H1 (cell line): ENCODE measurements at regions not wholly inside any gene's neighbourhood (a gene's known extent, or its start where the extent isn't known, plus 50 kb on each side); places are given as distances from the start of the nearest gene placed in this dataset.

Experiments
- CTCF ChIA-PET: fragments of 300-600 bp; sonication (Branson Sonifier 250); formaldehyde crosslinking; loops from one replicate; lab custom pipeline; 2021; ENCODE audit not compliant: partially characterized antibody; lab: Charles Lee
- POLR2A ChIA-PET: fragments of 300-600 bp; sonication (Branson Sonifier 250); formaldehyde crosslinking; loops from one replicate; lab custom pipeline; 2021; ENCODE audit warnings: inconsistent platforms; ENCODE audit not compliant: partially characterized antibody; lab: Charles Lee
- DNase-seq, 2 experiments: peaks; one replicate each; pipeline versions ENCODE4 v3.0.0 to v3.0.0-alpha.2; 2010 to 2022; ENCODE audit warnings: low spot score in 2 of 2, low read depth in 1 of 2, mixed read lengths in 1 of 2
- FAIRE-seq: peaks from 2 replicates; lab custom pipeline; 2011; peaks lifted over from hg19 to GRCh38; lab: Jason Lieb, UNC
- H2AFZ ChIP-seq: 2 replicates; pipeline ENCODE4 v1.8.1; 2012; ENCODE audit warnings: low read length, inconsistent platforms
- H2AK5ac ChIP-seq: 2 replicates; pipeline ENCODE4 v1.6.1; 2013; ENCODE audit warnings: low read depth, low read length
- H2BK120ac ChIP-seq: replicated peaks from 2 replicates; pipeline ENCODE3; 2013; ENCODE audit warnings: low read depth, low read length, inconsistent platforms
- H2BK12ac ChIP-seq: 2 replicates; pipeline ENCODE4 v1.6.1; 2013; ENCODE audit warnings: low read depth, low read length
- H2BK15ac ChIP-seq: 2 replicates; pipeline ENCODE4 v1.6.1; 2013; ENCODE audit warnings: low read length
- H2BK20ac ChIP-seq: 2 replicates; pipeline ENCODE4 v1.6.1; 2013; ENCODE audit warnings: low read length
- H2BK5ac ChIP-seq: 2 replicates; pipeline ENCODE4 v1.6.1; 2013; ENCODE audit warnings: low read depth, low read length
- H3K14ac ChIP-seq: 2 replicates; pipeline ENCODE4 v1.6.1; 2013; ENCODE audit warnings: inconsistent platforms; ENCODE audit not compliant: insufficient read length
- H3K18ac ChIP-seq: 2 replicates; pipeline ENCODE4 v1.6.1; 2013; ENCODE audit warnings: low read length; ENCODE audit errors: extremely low read depth
- H3K23ac ChIP-seq: 2 replicates; pipeline ENCODE4 v1.6.1; 2013; ENCODE audit warnings: inconsistent platforms; ENCODE audit not compliant: insufficient read length
- H3K23me2 ChIP-seq: 2 replicates; pipeline ENCODE4 v1.6.1; 2013; ENCODE audit warnings: low read depth, low read length
- H3K27ac ChIP-seq: 2 replicates; pipeline ENCODE4 v1.6.1; 2011; ENCODE audit warnings: low read depth, low read length, inconsistent platforms
- H3K27me3 ChIP-seq, 4 experiments: replicated peaks in 1 of 4; 1 replicate in 1 of 4; 2 replicates in 3 of 4; pipeline versions ENCODE4 v1.6.1 to v1.8.1; 2011 to 2013; ENCODE audit warnings: low read length in 3 of 4, mild to moderate bottlenecking in 3 of 4, inconsistent platforms in 2 of 4, mixed read lengths in 2 of 4, moderate library complexity in 1 of 4; ENCODE audit not compliant: control insufficient read depth in 3 of 4, insufficient read depth in 3 of 4; ENCODE audit errors: extremely low read depth in 1 of 4
- H3K36me3 ChIP-seq, 4 experiments: 2 replicates each; pipeline versions ENCODE4 v1.6.1 to v1.8.1; 2011 to 2013; ENCODE audit warnings: mild to moderate bottlenecking in 4 of 4, low read length in 3 of 4, moderate library complexity in 2 of 4, control low read depth in 1 of 4, inconsistent platforms in 1 of 4; ENCODE audit not compliant: insufficient read depth in 4 of 4, control insufficient read depth in 2 of 4
- H3K4ac ChIP-seq: replicated peaks from 2 replicates; pipeline ENCODE3; 2013; ENCODE audit warnings: low read length, low read depth, mixed read lengths, inconsistent platforms; ENCODE audit not compliant: insufficient read length
- H3K4me1 ChIP-seq, 4 experiments: replicated peaks in 1 of 4; 1 replicate in 1 of 4; 2 replicates in 3 of 4; pipeline versions ENCODE4 v1.6.1 to v1.8.1; 2011 to 2013; ENCODE audit warnings: low read length in 3 of 4, inconsistent platforms in 2 of 4, mixed read lengths in 1 of 4; ENCODE audit not compliant: insufficient read depth in 4 of 4, control insufficient read depth in 3 of 4
- H3K4me2 ChIP-seq, 2 experiments: 2 replicates each; pipeline versions ENCODE4 v1.6.1 to v1.8.1; 2011 to 2013; ENCODE audit warnings: low read depth in 2 of 2, low read length in 2 of 2, control low read depth in 1 of 2, inconsistent platforms in 1 of 2, mild to moderate bottlenecking in 1 of 2; ENCODE audit not compliant: insufficient read depth in 1 of 2
- H3K4me3 ChIP-seq, 4 experiments: fragments of 200-600, 300-600 bp in 1 of 4; sonication (generic), shearing (Covaris generic), sonication (Bioruptor Twin) in 1 of 4; 2 replicates each; pipeline versions ENCODE4 v1.5.1 to v1.8.1; 2011 to 2016; ENCODE audit warnings: low read length in 4 of 4, low read depth in 3 of 4, control low read depth in 2 of 4, inconsistent platforms in 2 of 4, mild to moderate bottlenecking in 2 of 4, mixed read lengths in 1 of 4, moderate library complexity in 1 of 4; ENCODE audit not compliant: insufficient read depth in 2 of 4; ENCODE audit errors: extremely low read depth in 1 of 4
- H3K56ac ChIP-seq: replicated peaks from 2 replicates; pipeline ENCODE3; 2013; ENCODE audit warnings: low read depth, mild to moderate bottlenecking, mixed read lengths, low read length, inconsistent platforms; ENCODE audit not compliant: insufficient read length
- H3K79me1 ChIP-seq: 2 replicates; pipeline ENCODE4 v1.6.1; 2013; ENCODE audit warnings: low read depth, low read length, control low read depth
- H3K79me2 ChIP-seq, 2 experiments: 2 replicates each; pipeline versions ENCODE4 v1.6.1 to v1.8.1; 2012 to 2013; ENCODE audit warnings: low read length in 2 of 2, mild to moderate bottlenecking in 2 of 2, inconsistent platforms in 1 of 2; ENCODE audit not compliant: insufficient read depth in 2 of 2, control insufficient read depth in 1 of 2
- H3K9ac ChIP-seq, 4 experiments: replicated peaks in 1 of 4; 1 replicate in 1 of 4; 2 replicates in 3 of 4; pipeline versions ENCODE4 v1.6.1 to v1.8.1; 2011 to 2013; ENCODE audit warnings: low read depth in 3 of 4, low read length in 3 of 4, control low read depth in 2 of 4, mild to moderate bottlenecking in 2 of 4, moderate library complexity in 2 of 4, inconsistent platforms in 1 of 4; ENCODE audit errors: extremely low read depth in 1 of 4
- H3K9me3 ChIP-seq, 2 experiments: 2 replicates each; pipeline versions ENCODE4 v1.6.1 to v1.8.1; 2012 to 2013; ENCODE audit warnings: mild to moderate bottlenecking in 2 of 2, moderate library complexity in 2 of 2, control low read depth in 1 of 2, inconsistent platforms in 1 of 2, low read depth in 1 of 2, low read length in 1 of 2, mixed read lengths in 1 of 2; ENCODE audit not compliant: insufficient read depth in 2 of 2
- H4K20me1 ChIP-seq, 2 experiments: replicated peaks in 1 of 2; 2 replicates each; pipeline versions ENCODE3 to v1.8.1; 2011 to 2013; ENCODE audit warnings: inconsistent platforms in 2 of 2, low read length in 2 of 2, mild to moderate bottlenecking in 1 of 2; ENCODE audit not compliant: insufficient read depth in 2 of 2, control insufficient read depth in 1 of 2
- H4K5ac ChIP-seq: 2 replicates; pipeline ENCODE4 v1.6.1; 2013; ENCODE audit warnings: low read length, low read depth, mixed read lengths, inconsistent platforms; ENCODE audit not compliant: insufficient read length
- H4K8ac ChIP-seq: 2 replicates; pipeline ENCODE4 v1.8.0; 2013; ENCODE audit warnings: mild to moderate bottlenecking, moderate library complexity, low read length, inconsistent platforms; ENCODE audit not compliant: insufficient read depth; ENCODE audit errors: extremely low read depth
- H4K91ac ChIP-seq: replicated peaks from 2 replicates; pipeline ENCODE3; 2013; ENCODE audit warnings: low read length, mixed read lengths, inconsistent platforms; ENCODE audit not compliant: insufficient read length
- CBX5 ChIP-seq: fragments of 300-800, 300-1000 bp; sonication (generic); IDR thresholded peaks from 2 replicates; pipeline ENCODE4 v1.7.1; 2016; ENCODE audit warnings: antibody characterized with exemption, low read length, low read depth
- CEBPB ChIP-seq: IDR thresholded peaks from 2 replicates; pipeline ENCODE4 v1.6.1; 2012; ENCODE audit warnings: low read depth, low read length
- CHD1 ChIP-seq: IDR thresholded peaks from 2 replicates; pipeline ENCODE4 v1.6.1; 2012; ENCODE audit warnings: low read depth, low read length, improper control_type of control experiment
- GABPA ChIP-seq: IDR thresholded peaks from 2 replicates; pipeline ENCODE4 v1.6.1; 2011; ENCODE audit warnings: mild to moderate bottlenecking, low read length, moderate library complexity, borderline replicate concordance; ENCODE audit not compliant: insufficient read depth
- MAFK ChIP-seq: IDR thresholded peaks from 2 replicates; pipeline ENCODE4 v1.6.1; 2012; ENCODE audit warnings: low read depth, mild to moderate bottlenecking, improper control_type of control experiment, low read length
- RAD21 ChIP-seq, 2 experiments: IDR thresholded peaks in 1 of 2; conservative IDR thresholded peaks in 1 of 2; 2 replicates each; pipeline ENCODE4 v1.6.1; 2011; ENCODE audit warnings: low read depth in 2 of 2, low read length in 2 of 2, improper control_type of control experiment in 1 of 2, inconsistent platforms in 1 of 2, mild to moderate bottlenecking in 1 of 2, moderate library complexity in 1 of 2
- RFX5 ChIP-seq: IDR thresholded peaks from 2 replicates; pipeline ENCODE4 v1.6.1; 2011; ENCODE audit warnings: low read depth, low read length, improper control_type of control experiment, borderline replicate concordance
- RXRA ChIP-seq: IDR thresholded peaks from 2 replicates; pipeline ENCODE4 v1.6.1; 2011; ENCODE audit warnings: low read depth, mild to moderate bottlenecking, low read length, moderate library complexity; ENCODE audit not compliant: insufficient read depth
- SAP30 ChIP-seq: fragments of 300-600 bp; sonication (generic); IDR thresholded peaks from 2 replicates; pipeline ENCODE4 v1.7.1; 2012; ENCODE audit warnings: low read length, moderate library complexity, mild to moderate bottlenecking, inconsistent platforms; ENCODE audit not compliant: insufficient read depth, insufficient replicate concordance
- SIN3A ChIP-seq, 2 experiments: IDR thresholded peaks in 1 of 2; conservative IDR thresholded peaks in 1 of 2; 2 replicates each; pipeline ENCODE4 v1.6.1; 2011 to 2012; ENCODE audit warnings: low read length in 2 of 2, improper control_type of control experiment in 1 of 2, low read depth in 1 of 2, mild to moderate bottlenecking in 1 of 2
- SIX5 ChIP-seq: IDR thresholded peaks from 2 replicates; pipeline ENCODE4 v1.6.1; 2011; ENCODE audit warnings: mild to moderate bottlenecking, low read depth, low read length
- SP4 ChIP-seq: IDR thresholded peaks from 2 replicates; pipeline ENCODE4 v1.6.1; 2012; ENCODE audit warnings: low read length, inconsistent platforms
- WGBS, 2 experiments: shearing (Covaris generic) in 1 of 2; methylation state at CpG; one replicate each; pipeline versions ENCODE4 v1.1.6 to v1.1.7; 2013 to 2015; ENCODE audit warnings: low lambda C conversion rate in 2 of 2, mixed read lengths in 2 of 2, inconsistent platforms in 1 of 2, low coverage in 1 of 2, missing lambda C conversion rate in 1 of 2; ENCODE audit not compliant: insufficient replicate concordance in 2 of 2, insufficient coverage in 1 of 2, insufficient read length in 1 of 2; ENCODE audit errors: extremely low coverage in 1 of 2, missing lambda C conversion rate in 1 of 2; 5-methylcytosine and 5-hydroxymethylcytosine counted together

- Histone ChIP-seq H2BK120ac (no peak overlapping the region), H2BK15ac (no peak overlapping the region), H3K4me2 (no peak overlapping the region), H3K23me2 (no peaks in the 10 kb centered on the region), H3K18ac (no peak overlapping the region), H3K56ac (no peak overlapping the region), H3K36me3 (no peaks in the 10 kb centered on the region), H2BK5ac (no peak overlapping the region), H3K4me3 (no peak overlapping the region), H4K20me1 (no peaks in the 10 kb centered on the region), H3K9ac (no peak overlapping the region), H4K8ac (no peak overlapping the region), H3K79me2 (no peaks in the 10 kb centered on the region), H3K27ac (no peak overlapping the region), H2AFZ (no peak overlapping the region), H3K14ac (no peak overlapping the region), H2BK12ac (no peak overlapping the region), H3K23ac (no peak overlapping the region), H2AK5ac (no peak overlapping the region), H3K27me3 (no peaks in the 10 kb centered on the region), H4K5ac (no peak overlapping the region), H3K79me1 (no peaks in the 10 kb centered on the region), H2BK20ac (no peak overlapping the region), H3K4ac (no peak overlapping the region), H3K9me3 (no peaks in the 10 kb centered on the region), H4K91ac (no peak overlapping the region), H3K4me1 (no peaks in the 10 kb centered on the region; a peak in 1 of 7 replicates)
- POLR2A ChIA-PET, result no interaction called here
- WGBS, 2 experiments, result 87% methylated on average over 9 of the region's 9 CpGs; no CpG with 5 or more reads in 1 of the 2 experiments
- DNase-seq, result no peak
- CTCF ChIA-PET, result no interaction called here
- no peak for FAIRE-seq
- TF ChIP-seq CEBPB (no peak), RFX5 (no peak), GABPA (no peak), MAFK (no peak), SIX5 (no peak), RXRA (no peak), CHD1 (no peak), RAD21 (IDR thresholded peaks at IDR 0.05 in 1 of 2, conservative IDR thresholded peaks at IDR 0.05 in 1 of 2; ENCODE audit: low read depth in 2 of 2, low read length in 2 of 2) (no peak), SAP30 (no peak), SIN3A (conservative IDR thresholded peaks at IDR 0.05 in 1 of 2, IDR thresholded peaks at IDR 0.05 in 1 of 2; ENCODE audit: low read depth in 1 of 2, low read length in 2 of 2) (no peak), SP4 (no peak), CBX5 (no peak)
Measured at GRCh38 chr10:78455811-78456210, 422.1 kb downstream of the RPS24 start.
